Activated CD4-positive, CD25-positive, alpha-beta regulatory T cell treated with anti-CD3 and anti-CD28 coated beads, Interleukin-2, amount 50 U/mL, for 24 hours (primary cell): ENCODE measurements at regions not wholly inside any gene's neighbourhood (a gene's known extent, or its start where the extent isn't known, plus 50 kb on each side); places are given as distances from the start of the nearest gene placed in this dataset.

Experiments used
- ATAC-seq, 2 donors: fragments of 150-1000 bp; cut with Tn5 transposase; one replicate each; pipeline ENCODE4 v1.10.0; 2021; ENCODE audit warnings: mild to moderate bottlenecking in 1 of 2, moderate library complexity in 1 of 2

DNA sequence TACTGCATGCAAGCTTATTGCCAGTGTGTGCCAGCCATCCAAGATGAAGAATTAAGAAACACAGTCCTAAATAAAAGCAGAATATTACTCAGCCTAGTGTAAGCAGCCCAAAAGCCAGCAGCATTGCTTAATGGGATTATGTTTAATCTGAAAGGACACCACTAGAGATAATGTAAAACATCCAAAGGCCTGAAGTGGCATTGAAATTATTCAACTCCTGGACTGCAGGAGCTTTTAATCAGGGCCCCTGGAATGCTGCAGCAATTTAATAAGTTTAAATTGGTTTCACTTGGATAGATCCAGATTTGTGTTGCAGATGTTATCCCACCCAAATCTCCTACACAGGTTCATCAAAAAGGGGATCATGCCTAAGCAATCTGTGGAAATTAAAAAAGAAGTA lies 193.0 kb downstream of the C12orf50 start:
- ATAC-seq, result no peak

DNA sequence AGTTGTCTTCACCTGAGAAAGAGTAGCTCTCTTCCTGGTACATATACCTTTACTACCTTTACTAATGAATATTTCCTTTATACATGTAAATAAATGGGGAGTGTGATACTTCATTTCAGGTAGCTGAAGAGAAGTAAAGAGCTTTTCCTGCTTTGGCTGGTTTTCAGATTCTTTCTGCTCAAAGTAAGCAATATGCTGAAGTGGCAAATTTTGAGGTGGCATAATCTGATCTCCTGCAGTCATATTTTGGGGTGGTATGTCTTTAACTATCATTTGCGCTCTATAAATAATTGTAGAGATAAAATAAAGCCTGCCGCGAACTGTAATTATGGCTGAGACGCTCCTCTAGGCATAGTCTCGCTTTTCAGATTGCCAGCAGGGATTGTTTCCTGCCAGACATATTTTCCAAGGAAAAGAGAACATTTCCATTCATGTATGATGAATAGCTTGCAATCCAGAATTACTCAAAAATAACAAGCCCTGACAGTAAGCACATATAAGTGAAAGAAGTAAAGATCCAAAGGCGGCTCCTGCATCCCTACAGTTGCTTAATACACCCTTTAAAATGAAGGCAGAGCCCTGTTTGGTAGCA lies 200.7 kb downstream of the C12orf50 start:
- no peak for ATAC-seq

DNA sequence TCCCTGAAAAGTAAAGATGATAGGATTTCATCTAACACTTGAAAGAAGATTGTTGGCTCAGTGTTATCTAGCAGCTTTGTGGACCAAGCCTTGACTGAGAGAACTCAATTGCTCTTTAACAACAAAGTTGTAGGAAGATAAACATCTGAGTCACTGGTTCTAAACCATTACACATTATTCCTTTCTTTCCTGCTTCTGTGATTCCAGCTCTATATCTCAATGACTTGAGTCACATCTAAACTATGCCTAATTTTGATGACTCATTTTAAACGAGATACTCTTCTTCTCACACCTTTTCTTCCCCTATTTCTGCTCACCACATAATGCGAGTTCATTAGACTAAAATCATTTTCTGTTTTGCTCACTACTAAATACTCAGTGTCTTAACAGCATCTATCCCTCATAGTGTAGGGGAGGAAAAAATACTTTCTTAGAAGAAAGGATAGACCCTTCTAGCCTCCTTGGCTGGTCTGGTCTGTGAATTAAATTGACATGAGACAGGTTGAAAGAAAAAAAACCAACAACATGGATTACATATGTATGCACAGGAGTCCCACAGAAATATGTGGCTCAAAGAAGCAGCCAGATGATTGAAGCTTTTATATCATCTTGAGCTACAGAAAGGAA lies 201.4 kb downstream of the C12orf50 start:
- ATAC-seq, result no peak

DNA sequence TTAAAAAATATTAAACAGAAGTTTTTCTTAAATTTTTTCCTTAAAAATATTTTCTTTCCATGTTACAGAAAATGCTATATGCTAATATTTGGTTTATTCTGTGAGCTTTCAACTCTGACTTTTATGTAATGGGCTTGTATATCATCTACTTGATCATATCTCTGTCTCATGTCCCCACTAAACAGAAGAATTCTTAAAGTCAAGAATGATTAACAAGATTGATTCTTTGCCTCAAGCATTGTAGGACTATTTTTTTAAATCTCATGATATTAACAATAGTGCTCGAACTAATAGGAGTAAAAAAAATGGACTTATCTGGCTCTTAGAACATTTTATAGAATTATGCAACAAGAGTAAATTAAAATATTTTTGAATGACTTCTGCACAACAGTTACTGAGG lies 206.3 kb downstream of the C12orf50 start:
- no peak for ATAC-seq

DNA sequence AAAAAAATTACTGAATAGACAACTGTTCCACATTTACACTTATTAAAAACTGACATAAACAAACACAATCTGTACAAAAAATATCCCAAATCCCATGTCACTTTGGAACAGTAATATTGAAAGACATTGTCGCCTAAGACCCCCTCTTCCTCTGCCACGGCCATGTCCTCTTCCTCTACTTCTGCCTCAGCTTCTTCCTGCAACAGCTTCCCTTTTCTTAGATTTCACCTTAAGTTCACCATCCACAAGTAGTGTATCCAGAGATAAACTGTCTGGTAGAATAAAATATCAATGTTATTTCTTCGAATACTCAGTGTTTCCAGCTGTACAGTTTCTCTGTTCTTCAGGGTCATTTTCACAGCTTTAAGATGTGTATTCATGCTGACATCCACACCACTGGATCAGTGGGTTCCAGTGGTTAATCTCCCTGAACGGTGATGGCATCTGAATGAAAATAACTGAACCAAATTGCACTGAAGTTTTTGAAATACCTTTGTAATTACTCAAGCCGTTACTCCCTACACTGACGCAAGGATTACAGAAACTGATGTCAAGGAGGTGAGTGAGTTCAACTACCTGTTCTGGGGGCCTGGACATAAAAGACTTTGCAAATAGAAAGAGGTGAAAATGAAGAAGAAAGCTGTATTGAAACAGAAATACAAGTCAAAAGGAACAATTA lies 208.5 kb downstream of the C12orf50 start:
- no peak for ATAC-seq

GRCh38 chr12:87818441-87818840 lies 210.8 kb downstream of the C12orf50 start:
- ATAC-seq, result no peak

GRCh38 chr12:87815771-87816585 lies 213.2 kb downstream of the C12orf50 start:
- no peak for ATAC-seq

- no peak for ATAC-seq
Measured at GRCh38 chr12:87814625-87815024, 214.6 kb downstream of the C12orf50 start.

- no peak for ATAC-seq
Measured at GRCh38 chr12:87813476-87814234, 215.5 kb downstream of the C12orf50 start.

DNA sequence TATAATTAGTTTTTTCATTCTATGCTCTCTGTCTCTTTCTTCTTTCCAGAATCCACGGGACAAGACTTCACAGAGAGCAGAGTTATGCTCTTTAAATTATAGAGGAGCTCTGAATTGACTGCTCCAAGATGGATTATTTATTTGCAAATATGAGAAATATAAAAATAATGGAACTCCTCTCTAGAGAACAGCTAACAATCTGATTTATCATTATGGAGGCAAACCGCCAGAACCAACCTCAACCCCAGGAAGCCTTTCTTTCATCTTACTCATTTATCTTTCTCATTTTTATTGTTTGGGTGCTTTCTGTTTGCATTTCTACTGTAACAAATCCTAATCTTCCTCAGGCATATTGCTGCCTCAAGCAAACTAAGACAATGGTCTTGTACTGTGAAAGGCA lies 216.5 kb downstream of the C12orf50 start:
- ATAC-seq, result no peak

DNA sequence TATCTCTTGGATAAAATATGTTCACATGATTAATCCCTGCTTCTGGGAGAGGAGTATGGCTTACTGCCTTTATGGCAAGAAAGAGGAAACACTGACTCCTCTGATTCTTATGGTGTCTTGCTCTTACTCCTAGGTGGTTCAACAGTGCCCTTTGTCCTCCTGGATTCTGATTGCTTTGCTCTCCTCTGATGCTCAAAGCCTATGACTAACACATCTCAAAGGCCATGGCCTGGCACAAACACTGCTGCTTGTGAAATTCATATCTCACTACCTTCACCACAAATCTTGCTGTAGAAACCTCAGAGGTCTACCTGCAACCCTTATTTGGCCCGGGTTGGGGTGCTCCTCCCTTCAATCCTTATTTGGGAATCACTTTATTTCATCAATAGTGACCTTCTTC lies 217.2 kb downstream of the C12orf50 start:
- no peak for ATAC-seq

- ATAC-seq, result no peak
Measured at GRCh38 chr12:87809916-87810315, 219.3 kb downstream of the C12orf50 start.

DNA sequence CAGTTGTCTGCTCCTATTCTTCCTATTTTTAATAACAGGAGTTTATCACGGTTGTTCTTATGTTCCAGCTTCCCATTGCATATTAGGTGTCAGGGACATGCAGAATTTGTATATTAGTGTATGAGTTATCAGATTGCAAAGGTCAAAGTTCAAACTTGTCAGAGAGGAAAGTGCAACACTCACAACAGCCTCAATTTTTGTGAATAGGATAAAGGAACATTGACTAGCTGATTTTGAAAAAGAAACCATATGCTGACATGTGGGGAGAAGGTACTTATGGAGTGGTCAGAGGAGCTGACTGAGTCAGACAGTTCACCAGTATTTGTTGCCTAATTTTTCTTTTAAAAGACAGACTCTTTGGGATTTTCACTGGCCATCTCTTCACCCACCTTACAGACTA lies 222.1 kb downstream of the C12orf50 start:
- no peak for ATAC-seq

DNA sequence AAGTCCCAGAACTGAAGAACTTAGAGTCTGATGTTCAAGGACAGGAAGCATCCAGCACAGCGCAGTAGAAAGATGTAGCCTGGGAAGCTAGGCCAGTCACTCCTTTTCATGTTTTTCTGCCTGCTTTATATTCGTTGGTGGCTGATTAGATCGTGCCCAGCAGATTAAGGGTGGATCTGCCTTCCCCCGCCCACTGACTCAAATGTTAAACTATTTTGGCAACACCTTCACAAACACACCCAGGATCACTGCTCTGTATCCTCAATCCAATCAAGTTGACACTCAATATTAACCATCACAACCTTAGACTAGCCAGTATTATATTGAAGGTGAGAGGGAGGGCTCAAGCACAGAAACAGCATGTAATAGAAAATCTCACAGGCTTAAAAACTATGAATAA lies 222.9 kb downstream of the C12orf50 start:
- ATAC-seq, result no peak

- no peak for ATAC-seq
Measured at GRCh38 chr12:87804386-87804785, 224.8 kb downstream of the C12orf50 start.

- no peak for ATAC-seq
Measured at GRCh38 chr12:87802721-87803011, 226.5 kb downstream of the C12orf50 start.

- ATAC-seq, result no peak
Measured at GRCh38 chr12:87801860-87802720, 227.1 kb downstream of the C12orf50 start.

DNA sequence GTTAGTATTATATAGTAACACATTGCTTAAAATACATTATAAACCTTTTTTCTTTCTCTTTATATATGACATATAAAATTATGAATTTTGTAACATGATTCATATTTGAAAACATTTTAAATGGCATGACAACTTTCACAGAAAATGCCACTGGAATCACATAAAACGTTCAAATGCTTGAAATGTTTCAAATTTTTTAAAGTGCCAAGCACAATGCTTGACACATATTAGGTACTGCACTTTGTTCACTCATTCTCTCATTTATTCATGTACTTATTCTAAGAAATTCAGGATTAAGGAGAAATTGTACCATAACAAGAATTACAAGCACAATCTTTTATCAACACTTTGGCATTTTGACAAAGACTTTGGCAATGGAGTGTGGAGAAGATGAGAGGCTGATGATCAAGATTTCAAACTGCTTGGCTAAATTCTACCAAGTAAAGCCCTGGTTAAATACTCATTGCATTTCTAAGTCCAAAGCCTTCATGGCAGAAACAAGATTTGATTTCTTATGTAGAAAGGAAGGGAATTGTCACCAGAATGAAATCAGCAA lies 232.2 kb downstream of the C12orf50 start:
- ATAC-seq, result no peak

DNA sequence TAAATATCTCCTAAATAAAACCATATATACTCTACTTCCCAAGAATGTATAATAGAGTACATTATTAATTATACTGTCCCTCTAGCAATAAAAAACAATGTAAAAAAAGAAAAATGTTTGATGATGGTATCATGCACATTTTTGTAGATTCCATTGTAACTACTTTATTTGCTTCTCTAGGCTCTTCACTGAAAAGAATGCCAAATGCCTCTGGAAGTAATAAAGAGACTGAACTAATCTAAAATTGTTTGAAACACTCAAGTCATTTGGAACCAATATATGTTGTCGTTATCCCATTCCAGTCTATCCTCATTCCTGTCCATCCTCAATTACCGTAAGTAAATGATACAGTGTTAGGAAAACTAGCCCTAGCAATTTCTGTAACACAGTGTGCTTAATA lies 233.6 kb downstream of the C12orf50 start:
- ATAC-seq, result no peak

- ATAC-seq, result no peak
Measured at GRCh38 chr12:87794854-87795253, 234.3 kb downstream of the C12orf50 start.

DNA sequence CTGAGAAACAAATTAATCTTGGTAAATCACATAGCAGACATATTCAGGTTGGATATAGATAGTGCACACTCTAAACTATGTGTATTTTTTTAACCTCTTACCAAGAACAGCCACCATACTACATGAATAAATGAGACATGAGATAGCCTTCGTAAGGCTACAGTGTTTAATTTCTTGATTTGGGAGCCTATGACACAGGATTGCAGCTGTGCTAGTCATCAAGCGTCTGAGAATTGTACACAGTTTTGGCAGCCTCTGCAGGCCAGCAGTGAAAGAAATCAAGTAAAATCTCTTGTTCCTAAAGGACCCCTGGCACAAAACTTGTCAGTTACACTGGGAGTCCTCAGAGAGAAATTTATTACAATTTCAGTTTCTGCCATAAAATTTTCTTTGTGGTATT lies 236.1 kb downstream of the C12orf50 start:
- ATAC-seq, result no peak

GRCh38 chr12:87784350-87784749 lies 244.9 kb downstream of the C12orf50 start:
- ATAC-seq, result no peak
